ENCODE measurements at regions not wholly inside any gene's neighbourhood (a gene's known extent, or its start where the extent isn't known, plus 50 kb on each side); places are given as distances from the start of the nearest gene placed in this dataset.

GRCh38 chr4:12746221-12746620 is 737.9 kb downstream of the RAB28 start:
- DNase-seq (ENCODE audit: insufficient read length, low spot score) (no peak), FAIRE-seq (no peak)
- no peak for TF ChIP-seq CTCF (IDR thresholded peaks at IDR 0.05; ENCODE audit: insufficient read depth, missing control alignments)

GRCh38 chr4:12734586-12734985 is 749.6 kb downstream of the RAB28 start:
- TF ChIP-seq CTCF (IDR thresholded peaks at IDR 0.05; ENCODE audit: insufficient read depth, missing control alignments) = no peak
- FAIRE-seq (no peak), DNase-seq (ENCODE audit: insufficient read length, low spot score) (no peak)

GRCh38 chr4:12729384-12729783 is 754.8 kb downstream of the RAB28 start:
- DNase-seq (ENCODE audit: insufficient read length, low spot score) = no peak
- peak; percentile 47 for TF ChIP-seq CTCF (IDR thresholded peaks at IDR 0.05; ENCODE audit: insufficient read depth, missing control alignments)
- FAIRE-seq = no peak

- no peak for FAIRE-seq
- peak; percentile 57 for TF ChIP-seq CTCF (IDR thresholded peaks at IDR 0.05; ENCODE audit: insufficient read depth, missing control alignments)
- DNase-seq (ENCODE audit: insufficient read length, low spot score) = no peak
Observed at GRCh38 chr4:12724510-12724909, 759.6 kb downstream of the RAB28 start.

GRCh38 chr4:12723849-12724447 is 760.2 kb downstream of the RAB28 start:
- no peak for FAIRE-seq
- no peak for TF ChIP-seq CTCF (IDR thresholded peaks at IDR 0.05; ENCODE audit: insufficient read depth, missing control alignments)
- DNase-seq (ENCODE audit: insufficient read length, low spot score) = no peak

GRCh38 chr4:12716896-12717295 is 767.2 kb downstream of the RAB28 start:
- FAIRE-seq (no peak), DNase-seq (ENCODE audit: insufficient read length, low spot score) (no peak)
- TF ChIP-seq CTCF (IDR thresholded peaks at IDR 0.05; ENCODE audit: insufficient read depth, missing control alignments) = no peak

GRCh38 chr4:12712648-12713339 is 771.3 kb downstream of the RAB28 start:
- TF ChIP-seq CTCF (IDR thresholded peaks at IDR 0.05; ENCODE audit: insufficient read depth, missing control alignments) = no peak
- DNase-seq (ENCODE audit: insufficient read length, low spot score) (no peak), FAIRE-seq (no peak)

All from D721Med (cell line).